OCI-LY7 (cell line): ENCODE measurements at regions not wholly inside any gene's neighbourhood (a gene's known extent, or its start where the extent isn't known, plus 50 kb on each side); places are given as distances from the start of the nearest gene placed in this dataset.

Experiments
- CTCF ChIP-seq: fragments of 200-600 bp; sonication (generic); conservative IDR thresholded peaks from 2 replicates; pipeline ENCODE4 v1.5.1; 2014; ENCODE audit warnings: mild to moderate bottlenecking, antibody characterized with exemption, low read length, moderate library complexity, mixed read lengths
- EZH2phosphoT487 ChIP-seq: fragments of 200-600 bp; sonication (generic); IDR thresholded peaks from 2 replicates; pipeline ENCODE4 v1.6.1; 2018; ENCODE audit warnings: low read depth, borderline replicate concordance, mild to moderate bottlenecking, mixed run types, antibody characterized with exemption, low read length, moderate library complexity, mixed read lengths

DNA sequence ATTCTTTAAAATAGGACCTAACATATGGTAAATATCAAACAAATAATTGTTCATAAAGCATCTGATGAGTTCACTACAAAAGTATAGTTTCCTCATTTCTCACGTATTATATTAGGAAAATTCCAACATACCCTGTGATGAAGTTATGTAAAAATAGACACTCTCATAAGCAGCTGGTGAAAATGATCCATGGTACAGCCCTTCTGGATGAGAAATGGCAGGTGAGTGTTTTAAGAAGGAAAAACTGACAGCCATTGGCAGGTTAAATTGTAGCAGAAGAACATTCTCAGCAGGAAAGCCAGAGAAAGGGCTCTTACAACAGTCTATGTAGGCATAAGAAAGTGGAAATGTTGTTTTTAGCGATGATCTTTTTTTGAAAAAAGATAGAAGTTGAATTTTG is 706.5 kb upstream of the FSHR start:
- TF ChIP-seq CTCF (no peak), EZH2phosphoT487 (no peak)
